Renal cortical epithelial cell (primary cell): ENCODE measurements at regions not wholly inside any gene's neighbourhood (a gene's known extent, or its start where the extent isn't known, plus 50 kb on each side); places are given as distances from the start of the nearest gene placed in this dataset.
"Not testable (repeated sequence)": the region's sequence is repeated elsewhere in the genome, so short reads cannot be mapped to it uniquely, and the experiment has no call there.

Source experiments
- DNase-seq: peaks from one replicate; pipeline ENCODE4 v3.0.0-alpha.2; 2011; ENCODE audit warnings: low read depth

DNA sequence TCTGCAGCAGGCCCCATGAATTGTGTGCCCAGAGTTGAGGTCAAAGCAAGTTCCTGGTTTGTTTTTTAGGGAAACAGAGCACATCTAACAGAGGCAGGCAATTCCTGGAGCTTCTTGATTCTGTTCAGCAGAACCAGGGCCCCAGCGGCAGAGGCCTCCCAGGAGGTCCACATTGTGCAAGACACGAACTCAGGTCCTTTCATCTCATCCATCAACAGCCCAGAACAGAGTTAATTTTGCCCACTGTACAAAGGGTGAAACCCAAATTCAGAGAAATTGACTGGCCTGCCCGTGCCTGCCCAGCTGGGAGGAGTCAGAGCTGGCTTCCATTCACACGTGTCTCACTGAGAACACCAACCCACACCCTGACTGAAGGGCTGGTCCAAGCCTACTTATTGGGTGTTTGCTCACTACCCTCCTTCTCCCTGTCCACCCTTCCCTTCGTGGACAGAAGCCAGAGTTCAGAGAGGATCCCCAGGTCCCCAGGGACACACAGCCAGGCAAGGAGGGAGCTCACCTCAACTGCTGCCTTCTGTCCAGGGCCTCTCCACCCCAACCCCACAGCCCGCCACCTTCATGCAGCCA, 607.1 kb downstream of the TBC1D22A start:
- no peak for DNase-seq

DNA sequence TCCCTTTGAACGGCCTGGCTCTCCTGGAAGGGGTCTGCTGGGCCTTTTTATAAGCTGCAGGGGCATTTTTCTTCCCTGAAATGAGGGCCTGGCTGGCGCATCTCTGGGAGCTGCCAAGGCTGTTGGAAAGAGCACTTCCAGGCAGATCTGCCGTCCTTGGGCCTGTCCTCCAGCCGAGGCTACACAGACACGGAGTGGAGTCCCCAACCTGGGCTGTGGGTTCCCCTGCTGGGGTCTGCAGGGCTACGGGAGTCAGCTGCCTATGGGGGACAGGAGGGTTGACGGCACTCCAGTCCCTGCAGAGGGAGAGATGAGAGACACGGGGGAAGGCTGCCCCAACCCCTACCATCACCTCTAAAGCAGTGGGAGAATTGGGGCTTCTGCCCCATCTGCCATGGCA, 606.6 kb downstream of the TBC1D22A start:
- DNase-seq = no peak

DNA sequence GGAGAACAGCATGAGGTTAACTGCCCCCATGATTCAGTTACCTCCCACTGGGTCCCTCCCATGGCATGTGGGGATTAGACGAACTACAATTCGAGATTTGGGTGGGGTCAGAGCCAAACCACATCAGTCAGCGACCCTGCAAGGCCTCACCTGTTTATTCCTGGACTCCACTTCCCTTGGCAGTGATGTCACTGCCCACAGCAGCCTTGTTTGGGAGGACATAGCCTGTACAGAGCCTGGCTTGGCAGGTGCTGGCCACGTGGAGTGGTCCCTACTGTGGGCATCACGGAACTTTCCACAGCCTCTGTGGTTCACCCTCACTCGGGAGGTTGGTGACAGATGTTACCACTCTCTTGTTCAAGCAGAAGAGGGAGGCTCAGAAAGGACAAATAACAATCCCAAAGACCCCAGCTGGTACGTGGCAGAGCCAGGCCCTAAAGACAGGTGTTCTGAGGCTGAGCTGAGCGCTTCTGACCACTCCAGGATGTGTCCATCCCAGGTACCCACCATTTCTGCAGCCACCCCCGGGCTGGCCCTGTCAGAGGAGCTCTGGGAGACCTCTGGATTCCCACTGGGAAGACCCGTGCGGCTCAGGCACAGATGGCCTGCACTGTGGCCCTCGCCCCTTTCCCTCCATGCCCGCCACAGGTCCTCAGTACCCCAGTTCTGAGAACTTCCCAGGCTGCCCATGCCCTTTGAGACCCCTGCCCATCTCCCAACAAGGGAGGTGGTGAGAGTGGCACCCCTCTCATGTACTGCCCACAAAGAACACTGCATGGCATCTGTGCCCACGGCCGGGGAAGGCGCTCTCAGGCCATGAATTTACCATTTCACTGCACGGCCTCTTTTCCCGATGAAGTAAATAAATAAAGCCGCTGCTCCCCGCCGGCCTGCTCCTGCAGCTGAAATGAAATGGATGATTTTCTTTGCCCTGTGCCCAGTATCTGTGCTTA, 605.8 kb downstream of the TBC1D22A start:
- DNase-seq = no peak

GRCh38 chr22:47367107-47367690, 604.7 kb downstream of the TBC1D22A start:
- DNase-seq = no peak

DNA sequence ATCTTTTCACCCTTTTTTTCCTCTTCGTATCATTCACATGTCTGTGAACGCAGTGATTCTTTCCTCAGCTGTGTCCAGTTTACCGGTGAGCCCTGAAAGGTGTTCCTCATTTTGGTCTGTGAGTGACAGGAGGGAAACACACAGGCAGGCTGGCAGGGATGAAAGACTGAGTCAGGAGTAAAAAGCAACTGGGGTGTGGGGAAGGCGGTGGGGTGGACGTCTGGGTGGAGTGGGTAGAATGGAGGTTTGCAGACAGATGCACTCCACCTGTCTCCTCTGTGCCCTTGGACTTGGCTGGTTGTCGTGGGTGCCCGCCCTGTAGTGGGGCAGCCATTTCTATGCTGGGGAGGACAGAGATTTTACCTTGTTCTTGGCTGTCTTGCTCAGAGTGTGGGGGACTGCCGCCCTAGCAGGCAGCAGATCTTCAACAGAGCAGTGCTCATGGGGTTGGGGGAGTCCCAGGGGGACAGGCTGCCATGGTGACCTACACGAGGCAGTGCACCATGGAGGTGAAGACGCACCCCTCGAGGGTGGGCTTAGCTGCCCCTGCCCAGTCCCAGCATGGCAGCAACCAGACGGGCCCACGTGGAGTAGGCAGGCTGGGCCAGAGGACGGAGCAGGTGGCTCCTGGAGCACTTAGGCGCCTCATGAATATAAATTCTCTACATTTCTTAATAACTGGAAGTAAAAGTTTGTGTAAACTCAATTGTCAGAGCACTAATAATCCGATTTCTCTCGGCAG, 603.7 kb downstream of the TBC1D22A start:
- DNase-seq = no peak

- DNase-seq = no peak
Observed at GRCh38 chr22:47361247-47361646, 598.8 kb downstream of the TBC1D22A start.

- DNase-seq = no peak
Observed at GRCh38 chr22:47357493-47357892, 595.0 kb downstream of the TBC1D22A start.

DNA sequence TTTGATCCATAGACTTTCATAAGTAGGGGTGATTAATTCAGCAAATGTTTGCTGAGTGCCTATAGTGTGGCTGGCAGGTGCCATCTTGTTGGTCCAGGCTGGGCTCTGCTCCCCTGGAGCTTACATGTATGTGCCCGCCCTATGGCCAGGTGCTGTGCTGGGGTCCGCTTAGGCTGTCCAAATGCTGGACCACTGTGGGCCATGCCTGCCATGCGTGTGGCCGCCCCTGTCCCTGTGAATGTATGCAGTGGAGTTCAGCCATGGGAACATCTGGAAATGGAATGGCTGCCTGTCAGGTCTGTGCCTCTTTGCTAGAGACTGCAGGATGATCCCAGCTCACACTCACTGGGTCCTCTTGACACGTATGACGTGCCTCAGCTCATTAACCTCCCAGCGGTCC, 594.6 kb downstream of the TBC1D22A start:
- no peak for DNase-seq

- no peak for DNase-seq
Observed at GRCh38 chr22:47356511-47357011, 594.1 kb downstream of the TBC1D22A start.

GRCh38 chr22:47355776-47356510, 593.5 kb downstream of the TBC1D22A start:
- DNase-seq = no peak

DNA sequence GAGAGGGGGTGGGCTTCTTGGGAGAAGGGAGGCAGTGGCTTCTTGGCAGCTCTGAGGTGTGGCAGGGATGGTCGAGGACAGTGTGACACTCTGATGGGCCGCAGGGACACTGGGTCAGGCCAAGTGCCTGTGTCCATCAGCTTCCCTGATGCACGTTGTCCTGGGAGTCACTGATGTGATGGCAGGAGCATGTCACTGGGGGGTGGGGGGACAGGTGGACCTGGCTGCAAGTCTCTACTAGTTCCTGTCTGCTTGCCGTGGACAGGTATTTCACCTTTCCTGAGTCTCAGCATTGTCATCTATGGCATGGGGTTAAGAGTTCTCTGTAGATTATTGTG, 592.9 kb downstream of the TBC1D22A start:
- no peak for DNase-seq

DNA sequence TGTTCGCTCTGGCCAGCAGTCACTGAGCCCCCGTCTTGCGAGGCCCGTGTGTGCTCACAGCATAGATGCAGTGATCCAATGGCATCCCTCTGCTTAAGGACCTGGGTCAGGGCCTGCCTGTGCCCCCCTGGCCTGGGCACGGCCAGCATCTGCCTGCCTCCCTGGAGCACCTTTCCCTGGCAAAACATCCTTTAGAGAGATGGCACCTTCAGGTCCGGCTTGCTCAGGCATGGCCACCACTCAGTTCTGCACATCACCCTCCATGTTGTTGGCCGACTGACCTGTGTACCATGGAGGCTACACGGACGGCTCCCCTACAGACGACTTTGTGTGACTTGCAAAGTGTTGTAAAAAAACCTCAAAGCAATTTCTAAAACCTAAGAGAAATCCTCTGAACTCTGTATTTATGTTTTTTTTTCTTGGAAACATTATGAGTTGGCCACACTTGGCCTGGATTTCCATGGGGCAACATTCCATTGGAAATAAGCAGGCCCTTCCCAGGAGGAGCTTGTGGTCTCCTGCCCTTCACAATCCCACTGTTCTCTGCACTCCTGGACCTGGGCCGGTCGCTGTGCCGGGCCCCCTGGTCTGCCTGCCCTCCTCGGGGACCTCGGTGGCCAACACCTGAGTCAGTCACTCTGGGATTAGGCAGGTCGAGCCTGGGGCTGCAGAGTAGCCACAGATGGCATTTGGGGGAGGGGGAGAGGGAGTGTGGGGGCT, 592.4 kb downstream of the TBC1D22A start:
- no peak for DNase-seq

DNA sequence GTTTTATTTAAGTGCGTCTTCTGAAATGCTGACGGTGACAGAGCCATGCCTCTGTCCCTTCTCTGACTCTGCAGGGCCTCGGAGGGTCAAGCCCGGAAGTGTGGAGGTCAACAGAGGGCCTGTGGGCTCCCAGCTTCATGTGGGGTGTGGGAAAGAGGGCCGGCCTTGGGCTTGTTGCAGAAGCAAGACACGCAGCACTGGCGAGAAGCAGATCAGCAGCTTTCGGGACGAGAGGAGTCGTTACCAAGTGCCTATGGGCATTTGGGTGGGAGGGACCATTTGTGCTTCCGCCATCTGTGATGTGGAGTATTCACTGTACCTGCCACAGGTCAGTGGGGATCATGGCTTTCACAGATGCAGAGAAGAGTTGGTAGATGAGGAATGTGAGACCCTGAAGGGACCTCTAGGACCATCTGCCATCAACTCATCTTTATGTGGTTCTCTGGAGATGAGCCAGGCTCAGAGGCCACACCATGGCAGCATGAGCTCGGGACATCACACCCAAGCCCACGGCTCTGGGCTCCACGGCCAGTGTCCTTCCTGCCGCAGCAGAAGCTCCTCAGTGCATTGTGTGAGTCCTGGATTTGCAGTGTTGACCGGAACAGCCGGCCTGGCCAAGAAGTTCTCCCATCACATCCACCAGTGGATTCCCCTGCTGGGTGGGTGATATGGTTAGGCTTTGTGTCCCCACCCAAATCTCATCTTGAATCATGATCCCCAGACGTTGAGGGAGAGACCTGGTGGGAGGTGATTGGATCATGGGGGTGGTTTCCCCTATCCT, 590.7 kb downstream of the TBC1D22A start:
- DNase-seq = no peak

GRCh38 chr22:47351836-47352579, 589.6 kb downstream of the TBC1D22A start:
- DNase-seq = no peak

DNA sequence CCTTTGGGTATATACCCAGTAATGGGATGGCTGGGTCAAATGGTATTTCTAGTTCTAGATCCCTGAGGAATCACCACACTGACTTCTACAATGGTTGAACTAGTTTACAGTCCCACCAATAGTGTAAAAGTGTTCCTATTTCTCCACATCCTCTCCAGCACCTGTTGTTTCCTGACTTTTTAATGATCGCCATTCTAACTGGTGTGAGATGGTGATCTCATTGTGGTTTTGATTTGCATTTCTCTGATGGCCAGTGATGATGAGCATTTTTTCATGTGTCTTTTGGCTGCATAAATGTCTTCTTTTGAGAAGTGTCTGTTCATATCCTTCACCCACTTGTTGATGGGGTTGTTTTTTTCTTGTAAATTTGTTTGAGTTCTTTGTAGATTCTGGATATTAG, 583.8 kb downstream of the TBC1D22A start:
- not testable (repeated sequence) for DNase-seq

DNA sequence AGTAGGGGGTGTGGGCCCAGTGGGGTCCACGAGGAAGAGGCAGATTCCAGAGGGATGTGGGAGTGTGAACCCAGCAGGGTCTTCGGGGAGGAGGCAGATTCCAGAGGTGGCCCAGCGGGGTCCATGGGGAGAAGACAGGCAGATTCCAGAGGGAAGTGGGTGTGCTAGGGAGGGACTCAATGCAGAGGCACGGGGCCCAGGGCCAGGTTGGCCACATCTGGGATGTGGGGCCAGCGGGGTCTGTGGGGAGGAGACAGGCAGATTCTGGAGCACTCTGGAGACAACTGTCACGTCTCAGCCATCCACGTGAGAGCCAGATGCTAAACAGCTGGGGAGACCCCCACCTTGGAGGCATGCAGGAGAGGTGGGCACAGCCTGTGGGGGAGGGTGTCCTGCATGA, 582.6 kb downstream of the TBC1D22A start:
- DNase-seq = no peak

GRCh38 chr22:47344414-47344813, 582.0 kb downstream of the TBC1D22A start:
- DNase-seq = no peak

DNA sequence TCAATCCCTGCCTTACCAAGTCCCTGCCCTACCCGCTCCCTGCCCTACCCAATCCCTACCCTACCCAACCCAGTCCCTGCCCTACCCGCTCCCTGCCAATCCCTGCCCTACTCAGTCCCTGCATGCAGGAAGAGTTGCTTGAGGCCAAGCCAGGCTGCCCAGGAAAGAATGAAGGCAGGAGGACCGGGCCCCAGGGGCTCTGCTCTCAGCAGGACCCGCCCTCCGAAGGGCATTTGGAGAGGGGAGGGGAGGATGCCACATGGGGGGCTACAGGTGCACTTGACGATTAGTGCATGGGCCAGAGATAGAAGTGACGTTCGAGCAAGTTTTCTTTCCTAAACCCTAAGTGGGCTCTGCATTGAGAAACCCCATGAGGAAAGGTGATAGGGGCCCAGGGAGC, 581.2 kb downstream of the TBC1D22A start:
- no peak for DNase-seq

DNA sequence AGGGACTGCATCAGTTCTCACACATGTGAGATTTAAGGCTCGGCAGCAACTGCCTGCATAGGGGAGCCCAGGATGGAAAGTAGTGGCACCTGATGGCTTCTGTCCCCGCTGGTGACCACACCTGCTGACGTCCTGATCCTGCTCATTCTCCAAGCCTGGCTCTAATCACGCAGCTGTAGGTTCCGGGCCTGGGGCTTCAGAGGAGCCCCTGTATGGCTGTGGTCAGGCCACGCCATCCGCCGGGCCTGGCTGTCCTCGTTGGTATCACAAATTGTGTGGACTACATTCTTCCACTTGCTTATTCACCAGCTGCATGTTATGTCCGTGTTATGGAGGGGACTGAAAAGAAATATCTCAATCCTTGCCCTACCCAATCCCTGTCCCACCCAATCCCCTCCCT, 580.0 kb downstream of the TBC1D22A start:
- DNase-seq = no peak
